ENCODE measurements at regions not wholly inside any gene's neighbourhood (a gene's known extent, or its start where the extent isn't known, plus 50 kb on each side); places are given as distances from the start of the nearest gene placed in this dataset.

DNA sequence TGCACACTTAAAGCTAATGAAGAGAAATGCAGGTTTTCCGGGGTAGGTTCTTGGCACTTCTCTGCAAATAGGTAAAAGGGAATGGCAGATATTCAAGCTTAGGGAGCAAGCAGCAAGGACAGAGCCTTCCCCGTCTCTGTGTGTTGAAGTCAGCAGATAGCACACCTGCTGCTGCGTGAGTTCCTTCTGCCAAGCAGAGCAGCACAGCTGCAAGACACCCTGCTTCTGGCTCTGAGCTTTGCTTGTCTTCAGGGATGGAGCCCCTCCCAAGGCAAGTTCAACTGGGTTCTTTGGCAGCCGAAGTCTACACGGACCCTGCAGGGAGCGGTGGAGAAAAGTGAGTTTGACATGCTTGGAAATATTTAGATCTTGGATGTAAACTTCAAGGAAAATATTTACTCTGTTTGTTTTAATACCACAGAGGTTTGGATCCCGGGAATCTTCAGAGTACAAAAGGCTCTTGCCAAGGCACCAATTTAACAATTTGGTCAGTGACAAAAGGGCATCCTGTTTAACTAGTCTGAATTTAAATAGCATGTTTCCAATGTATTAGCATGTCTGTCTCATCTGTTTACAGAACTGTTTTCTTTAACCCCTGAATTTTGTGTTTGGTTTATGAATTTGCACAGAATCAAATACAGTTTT lies 113.4 kb upstream of the KCNJ16 start:
- Histone ChIP-seq H3K27me3 (ENCODE audit: control insufficient read depth, insufficient read depth, low read length) (no peaks in the 10 kb centered on the region), H3K27ac (ENCODE audit: low read depth, low read length) (no peak overlapping the region), H3K4me3 (ENCODE audit: low read depth, low read length) (no peak overlapping the region), H3K9me3 (ENCODE audit: control insufficient read depth, insufficient read depth, low read length) (no peaks in the 10 kb centered on the region)
- ChIA-PET POLR2A (interaction anchor here (0.8 kb wide), 2 partner anchors 54 to 97 kb away, joined by 3 to 8 read pairs; no protein-coding TSS in a partner anchor), CTCF (interaction anchor here (0.9 to 1.5 kb wide), 3 partner anchors 8 to 392 kb away, joined by 3 to 4 read pairs (median 4); no protein-coding TSS in a partner anchor)
- peak; percentile 67 for DNase-seq (ENCODE audit: low read depth, low spot score)
- TF ChIP-seq, protein P1, sequence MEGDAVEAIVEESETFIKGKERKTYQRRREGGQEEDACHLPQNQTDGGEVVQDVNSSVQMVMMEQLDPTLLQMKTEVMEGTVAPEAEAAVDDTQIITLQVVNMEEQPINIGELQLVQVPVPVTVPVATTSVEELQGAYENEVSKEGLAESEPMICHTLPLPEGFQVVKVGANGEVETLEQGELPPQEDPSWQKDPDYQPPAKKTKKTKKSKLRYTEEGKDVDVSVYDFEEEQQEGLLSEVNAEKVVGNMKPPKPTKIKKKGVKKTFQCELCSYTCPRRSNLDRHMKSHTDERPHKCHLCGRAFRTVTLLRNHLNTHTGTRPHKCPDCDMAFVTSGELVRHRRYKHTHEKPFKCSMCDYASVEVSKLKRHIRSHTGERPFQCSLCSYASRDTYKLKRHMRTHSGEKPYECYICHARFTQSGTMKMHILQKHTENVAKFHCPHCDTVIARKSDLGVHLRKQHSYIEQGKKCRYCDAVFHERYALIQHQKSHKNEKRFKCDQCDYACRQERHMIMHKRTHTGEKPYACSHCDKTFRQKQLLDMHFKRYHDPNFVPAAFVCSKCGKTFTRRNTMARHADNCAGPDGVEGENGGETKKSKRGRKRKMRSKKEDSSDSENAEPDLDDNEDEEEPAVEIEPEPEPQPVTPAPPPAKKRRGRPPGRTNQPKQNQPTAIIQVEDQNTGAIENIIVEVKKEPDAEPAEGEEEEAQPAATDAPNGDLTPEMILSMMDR (IDR thresholded peaks at IDR 0.05; ENCODE audit: low read depth, low read length), result no peak

DNA sequence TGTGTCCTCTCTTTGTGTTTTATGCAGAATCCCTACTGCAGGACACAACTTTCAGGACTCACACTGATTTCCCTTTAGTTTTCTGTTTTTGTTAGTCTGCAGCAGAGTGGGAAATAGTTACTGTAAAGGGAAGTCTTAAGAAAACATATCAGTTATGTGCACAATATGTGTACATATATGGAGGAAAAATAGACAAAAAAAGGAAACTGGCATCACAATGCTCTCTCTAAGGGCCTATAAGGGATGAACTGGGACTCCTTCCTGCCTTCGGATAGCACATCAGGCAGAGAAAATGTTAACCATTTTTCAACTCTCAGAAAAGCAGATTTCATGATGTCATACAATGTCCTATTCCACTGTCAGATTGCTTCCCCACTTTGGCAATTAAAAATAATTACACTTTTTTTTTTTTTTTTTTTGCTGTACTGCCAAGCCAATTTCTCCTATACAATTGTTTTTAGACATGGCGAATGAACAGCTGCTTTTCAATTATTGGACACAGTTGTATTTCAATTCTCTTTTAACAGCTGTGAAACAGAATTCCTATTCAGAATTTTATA lies 112.5 kb upstream of the KCNJ16 start:
- POLR2A ChIA-PET, result interaction anchor here (0.8 kb wide), 1 partner anchor 98 kb away, joined by 3 read pairs; no protein-coding TSS in a partner anchor
- Histone ChIP-seq H3K4me3 (ENCODE audit: low read depth, low read length) (no peak overlapping the region), H3K9me3 (ENCODE audit: control insufficient read depth, insufficient read depth, low read length) (no peaks in the 10 kb centered on the region), H3K27me3 (ENCODE audit: control insufficient read depth, insufficient read depth, low read length) (no peaks in the 10 kb centered on the region), H3K27ac (ENCODE audit: low read depth, low read length) (no peak overlapping the region)
- TF ChIP-seq, protein P1 (IDR thresholded peaks at IDR 0.05; ENCODE audit: low read depth, low read length), result no peak
- CTCF ChIA-PET, result interaction anchor here (1.2 to 1.5 kb wide), 2 partner anchors 8 to 356 kb away, joined by 3 to 4 read pairs; no protein-coding TSS in a partner anchor
- DNase-seq (ENCODE audit: low read depth, low spot score), result no peak

DNA sequence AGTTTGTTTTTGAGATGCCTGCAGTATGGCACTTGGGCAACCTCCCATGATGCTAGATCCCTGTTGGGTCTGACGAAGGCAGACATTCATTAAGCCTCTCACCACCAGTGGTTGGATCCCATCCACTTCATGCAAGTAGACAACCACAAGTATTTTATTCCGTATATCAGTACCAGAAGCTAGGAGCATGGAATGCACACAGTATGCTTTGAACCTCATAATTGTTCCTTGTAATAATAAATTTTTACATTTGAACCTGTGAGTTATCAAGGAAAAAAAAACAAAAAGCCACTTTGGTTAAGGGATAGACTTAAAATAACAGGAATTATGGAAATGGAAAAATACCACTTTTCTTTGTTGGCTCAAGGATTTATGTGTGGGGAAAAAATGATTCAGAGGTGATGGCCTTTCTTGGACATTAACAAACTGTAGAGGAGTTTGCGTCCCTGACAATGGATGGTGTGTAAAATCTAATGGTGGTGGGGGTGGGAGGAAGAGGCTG lies 107.1 kb upstream of the KCNJ16 start:
- H3K27ac ChIP-seq (ENCODE audit: low read depth, low read length), result no peak overlapping the region
- peak; percentile 80 for DNase-seq (ENCODE audit: low read depth, low spot score)
- no peaks in the 10 kb centered on the region for H3K27me3 ChIP-seq (ENCODE audit: control insufficient read depth, insufficient read depth, low read length)
- CTCF ChIA-PET, result no interaction called here
- TF ChIP-seq, protein P1 (IDR thresholded peaks at IDR 0.05; ENCODE audit: low read depth, low read length), result no peak
- H3K9me3 ChIP-seq (ENCODE audit: control insufficient read depth, insufficient read depth, low read length), result no peaks in the 10 kb centered on the region
- POLR2A ChIA-PET, result no interaction called here
- no peak overlapping the region for H3K4me3 ChIP-seq (ENCODE audit: low read depth, low read length)

DNA sequence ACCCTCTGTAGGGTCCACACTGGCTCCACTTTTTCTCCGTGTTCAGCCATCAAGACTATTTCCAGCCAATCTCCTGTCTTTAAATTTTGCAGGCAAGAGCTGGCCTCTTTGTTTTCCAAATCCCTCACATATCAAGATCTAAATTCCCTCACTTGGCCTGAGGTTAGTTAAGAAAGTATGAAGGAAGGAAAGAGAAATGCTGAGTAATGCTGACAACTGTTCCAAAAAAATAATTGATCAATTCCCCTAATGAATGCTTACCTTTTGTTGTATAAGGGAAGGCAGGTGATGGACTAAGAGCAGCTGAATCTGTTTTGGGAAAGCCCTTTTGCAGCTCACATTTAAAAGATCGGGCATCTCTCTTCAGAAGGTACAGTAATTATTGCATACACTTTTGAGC lies 105.1 kb upstream of the KCNJ16 start:
- CTCF ChIA-PET, result interaction anchor here (0.9 to 1.6 kb wide), 2 partner anchors 8 to 363 kb away, joined by 4 to 6 read pairs; no protein-coding TSS in a partner anchor
- H3K27me3 ChIP-seq (ENCODE audit: control insufficient read depth, insufficient read depth, low read length), result no peaks in the 10 kb centered on the region
- H3K27ac ChIP-seq (ENCODE audit: low read depth, low read length), result no peak overlapping the region
- no peak for DNase-seq (ENCODE audit: low read depth, low spot score)
- no peak overlapping the region for H3K4me3 ChIP-seq (ENCODE audit: low read depth, low read length)
- TF ChIP-seq, protein P1 (IDR thresholded peaks at IDR 0.05; ENCODE audit: low read depth, low read length), result no peak
- POLR2A ChIA-PET, result no interaction called here
- peaks cover 5% of the 10 kb centered on the region; the same call in 1 of the 2 replicates for H3K9me3 ChIP-seq (ENCODE audit: control insufficient read depth, insufficient read depth, low read length)

DNA sequence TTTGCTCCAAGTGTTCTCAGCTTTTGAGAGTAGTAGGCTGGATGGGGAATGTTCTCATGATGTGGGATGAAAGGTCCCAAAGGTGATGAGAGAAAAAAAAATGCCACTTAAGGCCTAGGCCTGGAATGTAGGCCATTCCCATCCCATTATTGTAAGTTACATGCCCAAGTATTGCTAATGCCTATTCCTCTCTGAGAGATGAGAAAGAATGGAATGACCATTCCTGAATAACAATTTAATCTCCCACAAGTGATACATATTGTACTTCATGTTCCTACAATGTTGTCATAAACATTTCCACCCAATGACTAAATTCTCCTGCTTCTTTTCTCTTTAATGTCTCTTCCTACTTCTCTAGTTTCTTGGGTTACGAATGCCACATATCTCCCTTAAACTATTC lies 102.8 kb upstream of the KCNJ16 start:
- H3K4me3 ChIP-seq (ENCODE audit: low read depth, low read length), result no peak overlapping the region
- peaks cover 5% of the 10 kb centered on the region; the same call in 1 of the 2 replicates for H3K9me3 ChIP-seq (ENCODE audit: control insufficient read depth, insufficient read depth, low read length)
- DNase-seq (ENCODE audit: low read depth, low spot score), result no peak
- no peaks in the 10 kb centered on the region for H3K27me3 ChIP-seq (ENCODE audit: control insufficient read depth, insufficient read depth, low read length)
- TF ChIP-seq, protein P1 (IDR thresholded peaks at IDR 0.05; ENCODE audit: low read depth, low read length), result no peak
- POLR2A ChIA-PET, result no interaction called here
- CTCF ChIA-PET, result no interaction called here
- no peak overlapping the region for H3K27ac ChIP-seq (ENCODE audit: low read depth, low read length)

Data from AG04450 (cell line).